ENCODE measurements at regions not wholly inside any gene's neighbourhood (a gene's known extent, or its start where the extent isn't known, plus 50 kb on each side); places are given as distances from the start of the nearest gene placed in this dataset.

- no peak overlapping the region for H3K4me3 ChIP-seq (ENCODE audit: low read length)
- DNase-seq (ENCODE audit: low read depth), result no peak
- no peak for TF ChIP-seq CTCF (IDR thresholded peaks at IDR 0.05; ENCODE audit: insufficient read depth, low read depth, low read length, missing control alignments)
These were observed 331.7 kb downstream of the LIG4 start for GRCh38 chr13:107883561-107884175.

GRCh38 chr13:107882708-107883560 lies 332.4 kb downstream of the LIG4 start:
- DNase-seq (ENCODE audit: low read depth), result no peak
- no peak for TF ChIP-seq CTCF (IDR thresholded peaks at IDR 0.05; ENCODE audit: insufficient read depth, low read depth, low read length, missing control alignments)
- H3K4me3 ChIP-seq (ENCODE audit: low read length), result no peak overlapping the region

- H3K4me3 ChIP-seq (ENCODE audit: low read length), result no peak overlapping the region
- DNase-seq (ENCODE audit: low read depth), result no peak
- no peak for TF ChIP-seq CTCF (IDR thresholded peaks at IDR 0.05; ENCODE audit: insufficient read depth, low read depth, low read length, missing control alignments)
These were observed 334.0 kb downstream of the LIG4 start for GRCh38 chr13:107881362-107881761.

- no peak for TF ChIP-seq CTCF (IDR thresholded peaks at IDR 0.05; ENCODE audit: insufficient read depth, low read depth, low read length, missing control alignments)
- DNase-seq (ENCODE audit: low read depth), result no peak
- no peak overlapping the region for H3K4me3 ChIP-seq (ENCODE audit: low read length)
These were observed 340.9 kb downstream of the LIG4 start for GRCh38 chr13:107874456-107874855.

GRCh38 chr13:107873926-107874325 lies 341.4 kb downstream of the LIG4 start:
- TF ChIP-seq CTCF (IDR thresholded peaks at IDR 0.05; ENCODE audit: insufficient read depth, low read depth, low read length, missing control alignments), result no peak
- no peak for DNase-seq (ENCODE audit: low read depth)
- H3K4me3 ChIP-seq (ENCODE audit: low read length), result no peak overlapping the region

- H3K4me3 ChIP-seq (ENCODE audit: low read length), result no peak overlapping the region
- TF ChIP-seq CTCF (IDR thresholded peaks at IDR 0.05; ENCODE audit: insufficient read depth, low read depth, low read length, missing control alignments), result no peak
- no peak for DNase-seq (ENCODE audit: low read depth)
These were observed 344.9 kb downstream of the LIG4 start for GRCh38 chr13:107870400-107870799.
